GM21360 (cell line): ENCODE measurements at regions not wholly inside any gene's neighbourhood (a gene's known extent, or its start where the extent isn't known, plus 50 kb on each side); places are given as distances from the start of the nearest gene placed in this dataset.

ENCODE experiments used
- ATAC-seq: cut with Tn5 transposase; IDR thresholded peaks from one replicate; pipeline ENCODE4 v1.9.1; 2021; ENCODE audit warnings: mild to moderate bottlenecking, moderate library complexity; ENCODE audit not compliant: unreplicated experiment

GRCh38 chr2:155095613-155096012 is 397.1 kb downstream of the KCNJ3 start:
- ATAC-seq, result no peak

DNA sequence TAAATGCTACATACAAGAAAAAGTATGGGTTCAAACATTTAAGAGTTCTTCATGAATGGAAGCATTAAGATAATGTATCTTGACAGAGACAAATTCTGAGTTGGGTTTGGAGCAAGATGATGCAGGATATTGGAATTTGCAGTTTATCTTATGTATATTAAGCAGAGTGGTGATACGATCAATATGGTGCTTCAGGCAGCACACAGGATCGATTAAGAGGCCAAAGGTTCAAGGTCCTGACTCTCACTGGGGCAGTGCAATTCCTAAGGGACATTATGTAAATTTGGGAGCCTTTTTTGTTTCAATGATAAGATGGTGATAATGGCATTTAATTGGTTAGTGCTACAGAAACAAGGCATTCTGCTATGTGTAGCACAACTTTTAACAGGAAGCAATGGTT is 381.9 kb downstream of the KCNJ3 start:
- ATAC-seq, result no peak

DNA sequence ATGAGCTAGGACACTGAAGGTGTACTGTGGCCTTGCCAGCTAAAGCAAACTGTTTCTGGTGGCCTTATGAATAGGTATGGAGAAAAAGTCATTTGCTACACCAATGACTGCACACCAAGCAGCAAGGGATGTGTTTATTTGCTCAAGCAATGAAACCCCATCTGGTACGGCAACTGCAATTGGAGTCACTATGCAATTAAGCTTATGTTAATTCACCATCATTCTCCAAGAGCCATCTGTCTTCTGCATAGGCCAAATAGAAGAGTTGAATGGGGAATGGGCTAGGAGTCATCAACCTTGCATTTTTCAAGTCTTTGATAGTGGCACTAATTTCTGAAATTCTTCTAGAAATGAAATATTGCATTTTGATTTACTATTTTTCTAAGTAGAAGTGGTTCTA is 372.0 kb downstream of the KCNJ3 start:
- ATAC-seq, result no peak

DNA sequence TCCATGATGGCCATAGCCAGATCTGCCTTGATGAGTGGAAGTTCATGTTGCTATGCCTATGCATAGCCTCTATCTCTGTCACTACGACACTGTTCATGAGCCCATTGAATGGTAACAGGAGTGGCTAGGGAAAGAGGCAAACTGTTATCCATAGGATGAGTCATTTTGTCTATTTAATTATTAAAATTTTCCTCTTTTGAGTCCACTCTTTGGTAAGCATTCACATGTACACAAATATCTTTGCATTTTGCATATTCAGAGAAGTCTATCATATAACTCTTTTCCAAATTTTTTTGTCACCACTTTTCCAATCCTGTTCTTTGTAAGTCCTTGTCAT is 364.4 kb downstream of the KCNJ3 start:
- no peak for ATAC-seq

DNA sequence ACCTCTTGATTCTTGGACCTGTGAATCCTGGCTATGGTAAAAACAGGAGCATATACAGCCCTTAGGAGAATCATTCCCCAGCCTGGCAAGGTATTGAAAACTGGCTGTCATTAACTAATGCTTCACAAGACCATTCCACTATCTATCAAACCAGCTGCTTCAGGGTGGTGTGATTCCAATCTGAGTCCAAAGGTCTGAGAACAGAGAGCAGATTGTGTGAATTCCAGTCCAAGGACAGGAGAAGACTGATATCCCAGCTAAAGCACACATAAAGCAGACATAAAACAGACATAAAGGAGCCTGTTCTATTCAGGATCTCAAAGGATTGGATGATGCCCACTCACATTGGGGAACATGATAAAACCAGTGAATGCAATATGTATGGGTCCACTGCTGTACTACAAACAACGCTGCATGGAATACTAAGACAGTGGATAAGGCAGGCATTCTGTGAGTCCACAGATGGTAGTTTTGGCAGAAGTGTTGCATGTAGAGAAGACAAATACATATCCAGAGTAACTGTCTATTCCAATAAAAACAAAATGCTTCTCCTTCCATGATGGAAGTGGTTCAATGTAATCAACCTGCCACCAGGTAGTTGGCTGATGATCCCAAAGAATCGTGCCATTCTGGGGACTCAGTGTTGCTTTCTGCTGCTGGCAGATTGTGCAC is 363.9 kb downstream of the KCNJ3 start:
- no peak for ATAC-seq

DNA sequence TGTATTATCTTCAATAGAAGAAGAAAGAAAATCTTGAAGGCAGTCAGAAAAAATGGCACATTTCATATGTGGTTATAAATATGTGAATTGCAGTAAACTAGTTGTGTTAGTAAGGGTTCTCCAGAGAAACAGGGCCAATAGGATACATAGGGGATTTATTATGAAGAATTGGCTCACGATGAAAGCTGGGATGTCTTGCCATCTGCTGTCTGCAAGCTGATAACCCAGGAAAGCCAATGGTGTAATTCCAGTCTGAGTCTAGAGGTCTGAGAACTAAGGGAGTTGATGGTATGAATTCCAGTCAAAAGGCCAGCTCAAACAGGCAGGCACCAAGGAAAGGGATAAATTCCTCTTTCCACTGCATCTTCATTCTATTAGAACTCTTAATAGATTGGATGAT is 362.4 kb downstream of the KCNJ3 start:
- no peak for ATAC-seq

DNA sequence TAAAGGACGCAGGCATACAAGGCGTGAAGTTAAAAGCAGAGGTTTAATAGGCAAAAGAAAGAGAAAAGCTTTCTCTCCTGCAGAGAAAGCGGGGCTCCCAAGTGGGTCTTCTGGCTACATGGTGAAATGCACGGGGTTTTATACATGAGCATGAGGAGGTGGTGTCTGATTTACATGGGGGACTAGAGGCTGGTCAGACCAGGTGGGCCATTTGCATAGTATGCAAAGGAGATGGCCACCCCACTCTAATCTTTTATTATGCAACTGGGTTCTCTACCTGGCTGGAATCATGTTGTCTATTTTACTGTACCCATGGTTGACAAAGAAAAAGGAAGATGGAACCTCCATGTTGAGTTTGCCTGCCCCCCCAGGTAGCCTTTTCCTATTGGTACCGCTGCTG is 356.2 kb downstream of the KCNJ3 start:
- ATAC-seq, result no peak

DNA sequence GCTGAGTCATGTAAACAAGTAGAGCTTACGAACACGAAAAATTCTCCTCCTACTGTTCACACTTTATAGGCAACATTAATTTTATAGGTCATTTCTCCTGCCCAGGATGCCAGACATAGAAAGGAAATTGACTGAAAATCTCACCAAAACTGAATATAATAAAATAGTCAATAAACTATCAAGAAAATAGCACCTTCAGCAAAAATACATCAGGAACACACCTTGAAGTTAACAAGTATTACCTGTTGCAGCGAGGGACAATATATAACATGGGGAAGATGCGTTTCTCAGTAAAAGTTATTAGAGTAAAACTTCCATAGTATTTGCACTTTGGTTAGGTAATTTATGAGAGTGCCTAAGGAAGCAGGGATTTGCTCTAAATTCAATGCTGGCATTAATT is 344.6 kb downstream of the KCNJ3 start:
- ATAC-seq, result no peak

DNA sequence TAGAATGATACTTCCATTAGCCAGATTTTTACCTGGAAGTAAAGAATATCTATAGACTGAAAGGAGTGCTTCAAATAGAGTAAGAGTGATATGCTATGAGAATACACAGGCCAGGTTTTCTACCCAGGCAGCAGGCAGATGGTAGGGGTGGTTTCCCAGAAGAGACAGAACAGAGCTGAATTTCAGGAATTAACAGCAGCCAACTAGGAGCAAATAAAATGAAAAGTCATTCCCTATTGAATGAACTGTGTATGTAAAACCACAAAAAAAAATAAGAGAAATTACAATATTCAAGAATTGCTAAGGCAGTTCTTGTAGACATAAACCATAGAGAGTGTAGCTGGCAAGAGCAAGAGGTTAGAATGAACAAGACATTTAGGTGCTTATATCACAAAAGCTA is 336.8 kb downstream of the KCNJ3 start:
- no peak for ATAC-seq

DNA sequence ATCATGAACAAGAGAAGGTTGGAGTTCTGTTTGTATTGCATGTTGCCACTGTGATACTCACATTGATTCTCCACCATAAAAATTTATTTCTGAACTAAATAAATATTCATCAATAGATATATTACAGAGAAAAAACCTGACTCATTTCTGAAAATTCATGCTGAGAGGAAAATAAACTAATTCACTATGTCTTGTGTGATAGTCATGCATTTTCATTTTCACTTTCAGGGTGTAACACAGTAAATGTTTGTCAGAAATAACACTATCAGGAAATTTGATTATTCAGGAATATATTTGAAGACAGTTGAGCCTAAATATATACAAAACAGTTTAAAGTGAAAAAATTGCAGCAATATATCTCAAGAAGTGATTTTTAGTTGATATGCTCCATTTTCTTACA is 335.2 kb downstream of the KCNJ3 start:
- peak; percentile 63 for ATAC-seq

- no peak for ATAC-seq
These were observed 331.8 kb downstream of the KCNJ3 start for GRCh38 chr2:155030296-155030695.

DNA sequence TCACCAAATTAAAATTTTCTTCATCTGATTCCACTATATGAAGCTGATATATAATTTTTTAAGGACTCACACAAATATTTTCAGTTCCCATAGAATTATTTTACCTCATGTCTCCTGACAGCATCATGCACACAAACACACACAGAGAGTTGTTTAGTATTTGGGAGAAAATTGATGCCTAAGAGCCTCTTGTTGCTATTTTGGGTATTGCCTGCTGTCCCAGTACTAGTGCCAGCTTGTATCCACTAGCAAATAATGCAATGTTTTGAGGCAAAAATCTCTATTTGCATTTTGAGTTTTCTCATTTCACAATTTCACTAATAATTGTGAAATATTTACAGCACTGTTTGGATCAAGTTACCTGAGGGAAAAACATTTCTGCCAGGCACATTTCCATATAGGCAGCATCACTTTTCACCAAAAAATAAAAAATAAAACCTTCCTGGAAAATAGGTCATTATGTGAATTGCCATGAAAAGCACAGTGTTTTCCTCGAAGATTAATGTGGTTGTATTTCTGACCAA is 328.2 kb downstream of the KCNJ3 start:
- no peak for ATAC-seq

- no peak for ATAC-seq
These were observed 325.2 kb downstream of the KCNJ3 start for GRCh38 chr2:155023674-155024073.

- ATAC-seq, result no peak
These were observed 324.0 kb downstream of the KCNJ3 start for GRCh38 chr2:155022531-155022930.

- ATAC-seq, result no peak
These were observed 323.1 kb downstream of the KCNJ3 start for GRCh38 chr2:155021618-155022017.

- no peak for ATAC-seq
These were observed 321.8 kb downstream of the KCNJ3 start for GRCh38 chr2:155020246-155020645.

GRCh38 chr2:155010925-155011324 is 312.4 kb downstream of the KCNJ3 start:
- ATAC-seq, result no peak

- no peak for ATAC-seq
These were observed 296.9 kb downstream of the KCNJ3 start for GRCh38 chr2:154995361-154995760.

- ATAC-seq, result no peak
These were observed 294.3 kb downstream of the KCNJ3 start for GRCh38 chr2:154992826-154993225.

DNA sequence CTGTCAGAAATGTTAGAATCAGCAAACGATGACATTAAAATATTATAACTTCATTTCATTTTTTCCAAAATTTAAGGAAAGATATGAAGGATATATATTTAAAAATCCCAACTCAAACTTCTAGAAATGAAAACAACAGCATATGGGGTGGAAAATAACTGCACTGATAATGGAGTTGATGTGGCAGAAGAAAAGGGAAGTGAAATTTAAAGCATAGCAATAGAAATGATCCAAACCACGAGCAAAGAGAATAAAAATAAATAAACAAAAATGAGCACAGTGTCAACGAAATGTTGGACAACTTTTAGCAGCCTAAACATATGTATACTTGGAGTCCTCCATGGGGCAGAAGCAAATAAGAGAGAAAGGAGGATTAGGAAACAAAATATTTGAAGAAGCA is 280.2 kb downstream of the KCNJ3 start:
- no peak for ATAC-seq

DNA sequence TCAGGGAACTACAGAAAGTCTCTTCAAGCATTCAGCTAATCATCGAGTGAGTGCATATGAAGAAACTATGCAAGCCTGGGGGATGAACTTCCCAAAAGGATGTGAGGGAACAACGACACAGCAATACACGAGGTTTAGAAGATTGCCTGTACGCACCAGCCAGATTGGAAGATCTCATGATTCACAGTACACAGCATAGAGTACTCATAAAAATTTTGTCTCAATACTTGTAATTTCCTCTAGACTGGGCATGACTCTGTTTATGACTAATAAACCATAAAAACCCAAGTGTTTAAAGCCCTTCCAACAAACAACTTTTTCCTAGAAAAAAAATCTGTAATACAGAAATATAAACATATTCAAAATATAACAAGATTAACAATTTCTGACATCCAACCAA is 279.7 kb downstream of the KCNJ3 start:
- no peak for ATAC-seq

GRCh38 chr2:154974041-154974440 is 275.5 kb downstream of the KCNJ3 start:
- ATAC-seq, result no peak

DNA sequence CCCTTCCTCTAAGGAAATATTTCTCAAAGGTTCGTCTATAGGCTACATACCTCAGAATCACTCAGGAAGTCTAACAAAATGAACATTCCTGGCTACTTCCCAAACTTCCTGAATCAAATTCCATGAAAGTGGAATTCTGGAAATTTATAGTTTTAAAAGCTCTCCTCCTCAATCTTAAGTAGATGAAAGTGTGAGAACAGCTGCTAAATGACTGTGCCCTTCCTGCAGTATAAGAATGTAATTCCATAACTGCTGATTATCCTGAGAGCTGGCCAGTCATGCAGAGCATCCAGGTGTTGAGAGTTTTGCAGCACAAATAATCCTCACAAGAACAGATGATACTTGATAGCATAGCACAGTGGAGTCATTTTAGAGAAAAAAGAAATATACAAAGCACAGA is 265.0 kb downstream of the KCNJ3 start:
- no peak for ATAC-seq
